HG03442 (cell line): ENCODE measurements at regions not wholly inside any gene's neighbourhood (a gene's known extent, or its start where the extent isn't known, plus 50 kb on each side); places are given as distances from the start of the nearest gene placed in this dataset.
A peak's percentile ranks its signal among the peaks of the same experiment; 100 is the strongest.
"Not testable (repeated sequence)": the region's sequence is repeated elsewhere in the genome, so short reads cannot be mapped to it uniquely, and the experiment has no call there.

ENCODE experiments used
- ATAC-seq: cut with Tn5 transposase; IDR thresholded peaks from one replicate; pipeline ENCODE4 v1.9.1; 2021; ENCODE audit warnings: mild to moderate bottlenecking, moderate library complexity; ENCODE audit not compliant: unreplicated experiment

GRCh38 chr21:28063241-28064216, 929.1 kb downstream of the LTN1 start:
- ATAC-seq = no peak

GRCh38 chr21:28052956-28053355, 939.7 kb downstream of the LTN1 start:
- ATAC-seq = not testable (repeated sequence)

DNA sequence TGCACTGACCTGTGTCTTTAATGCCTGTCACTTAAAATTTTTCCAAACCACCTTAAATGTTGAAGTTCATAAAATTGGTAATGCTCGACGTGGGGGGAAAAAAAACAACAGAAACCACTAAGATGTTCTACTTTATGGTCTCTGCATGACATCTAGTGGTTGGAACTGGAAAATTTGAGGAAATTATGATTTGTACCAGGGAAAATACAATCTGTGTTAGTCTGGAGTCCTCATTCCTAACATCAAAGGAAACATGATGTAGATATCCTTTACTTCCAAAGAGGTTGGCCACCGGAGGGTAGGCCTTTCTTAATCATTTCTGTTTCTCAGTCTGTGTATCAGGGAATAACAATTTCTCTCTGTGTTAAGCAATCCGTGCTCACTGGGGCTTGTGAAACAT, 941.0 kb downstream of the LTN1 start:
- not testable (repeated sequence) for ATAC-seq

GRCh38 chr21:28035692-28036091, 957.0 kb downstream of the LTN1 start:
- not testable (repeated sequence) for ATAC-seq

DNA sequence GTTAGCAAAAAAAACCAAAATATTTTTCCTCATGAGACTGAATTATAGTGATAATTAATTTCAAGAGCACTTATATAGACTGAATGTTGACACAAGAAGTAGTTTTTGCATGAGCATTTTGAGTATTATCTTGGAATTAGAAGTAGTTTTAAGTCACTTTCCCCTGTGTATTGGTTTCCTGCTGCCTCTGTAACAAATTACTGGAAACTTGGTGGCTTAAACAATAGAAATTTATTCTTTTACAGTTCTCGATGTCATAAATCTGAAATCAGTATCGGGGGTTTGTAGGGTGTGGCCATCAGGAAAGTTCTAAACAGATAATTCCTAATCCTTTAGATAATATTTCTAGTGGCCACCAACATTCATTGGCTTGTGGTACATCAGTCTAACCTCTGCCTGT, 957.8 kb downstream of the LTN1 start:
- not testable (repeated sequence) for ATAC-seq

GRCh38 chr21:28034334-28034733, 958.3 kb downstream of the LTN1 start:
- not testable (repeated sequence) for ATAC-seq

DNA sequence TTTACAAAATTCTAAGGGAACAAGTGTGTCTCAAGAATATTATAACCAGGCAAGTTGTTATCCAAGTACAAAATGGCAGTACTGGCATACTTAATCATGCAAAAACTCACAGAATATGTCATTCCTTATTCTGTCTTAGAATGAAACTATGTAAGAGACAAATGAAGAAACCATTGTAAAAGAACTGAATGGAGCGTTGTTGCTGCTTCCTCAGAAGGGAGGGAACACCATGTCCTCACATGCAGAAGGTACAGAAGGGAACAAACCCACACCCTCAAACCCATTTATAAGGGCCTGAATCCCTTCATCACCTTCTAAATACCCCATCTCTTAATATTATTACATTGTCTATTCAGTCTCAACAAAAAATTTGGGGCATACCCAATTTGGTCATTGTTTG, 960.0 kb downstream of the LTN1 start:
- ATAC-seq = not testable (repeated sequence)

- ATAC-seq = not testable (repeated sequence)
Measured at GRCh38 chr21:28031066-28031465, 961.6 kb downstream of the LTN1 start.

- no peak for ATAC-seq
Measured at GRCh38 chr21:28025111-28025510, 967.6 kb downstream of the LTN1 start.

DNA sequence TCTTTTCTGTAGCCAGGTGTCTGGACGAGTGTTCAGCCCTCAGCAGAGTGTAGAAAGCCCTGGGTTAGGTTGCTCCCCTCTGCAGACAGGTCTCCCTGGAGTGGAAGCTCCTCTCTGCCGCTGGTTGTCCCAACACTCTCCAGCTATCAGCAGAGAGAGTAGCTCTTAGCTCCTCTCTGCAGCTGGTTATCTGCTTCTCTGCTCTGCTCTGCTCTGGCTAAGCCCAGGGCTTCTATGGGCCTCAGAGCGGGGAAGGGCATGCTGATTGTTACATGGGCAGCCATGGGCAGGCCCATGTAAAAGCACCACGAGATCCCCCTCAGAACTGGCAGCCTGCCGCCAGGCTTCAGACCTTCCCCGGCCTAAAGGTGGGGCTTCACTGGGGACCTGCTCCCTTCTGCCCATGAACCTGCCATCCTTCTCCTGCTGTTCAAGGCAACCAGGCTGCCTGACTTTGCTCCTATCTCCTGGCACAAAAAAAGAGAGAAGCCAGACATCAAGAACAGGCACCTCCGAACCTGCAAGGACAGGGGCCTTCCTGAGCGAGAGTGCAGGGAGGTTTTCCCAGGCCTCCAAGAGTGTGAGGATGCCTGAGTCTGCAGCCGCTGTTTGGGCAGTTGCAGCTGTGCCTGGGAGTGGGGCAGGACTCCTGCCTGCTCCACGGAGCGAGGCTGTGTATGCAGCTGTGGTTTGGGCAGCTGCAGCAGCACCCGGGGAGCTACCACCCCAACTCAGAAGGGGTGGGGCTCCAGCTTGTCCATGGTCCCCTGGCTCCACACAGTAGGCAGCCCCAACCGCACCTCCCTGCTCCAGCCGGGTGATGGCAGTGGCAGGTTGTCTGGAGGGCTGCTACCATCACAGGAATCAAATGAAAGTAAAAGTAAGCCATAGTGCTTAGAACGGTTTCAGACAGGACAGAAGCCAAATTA, 973.7 kb downstream of the LTN1 start:
- peak; percentile 46 for ATAC-seq

DNA sequence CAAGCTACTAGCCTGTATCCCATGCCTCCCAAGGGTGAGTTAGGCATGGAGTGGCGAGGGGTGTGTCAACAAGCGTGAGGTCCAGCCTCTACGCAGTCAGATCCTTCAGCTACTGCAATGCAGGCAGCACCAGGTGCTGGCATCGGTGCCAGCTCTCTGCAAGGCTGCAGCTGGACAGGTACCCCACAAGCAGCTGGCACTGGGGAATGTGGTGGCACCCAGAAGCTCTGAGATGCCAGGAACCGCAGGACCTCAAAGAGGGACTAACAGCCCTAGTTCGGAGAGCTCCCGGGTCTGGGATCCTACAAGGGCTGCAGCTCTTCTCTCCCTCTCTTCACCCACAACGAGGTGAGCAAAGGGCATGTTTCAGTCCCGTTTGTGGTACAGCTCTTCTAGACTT, 974.5 kb downstream of the LTN1 start:
- ATAC-seq = no peak

GRCh38 chr21:28016571-28016970, 976.1 kb downstream of the LTN1 start:
- ATAC-seq = no peak

DNA sequence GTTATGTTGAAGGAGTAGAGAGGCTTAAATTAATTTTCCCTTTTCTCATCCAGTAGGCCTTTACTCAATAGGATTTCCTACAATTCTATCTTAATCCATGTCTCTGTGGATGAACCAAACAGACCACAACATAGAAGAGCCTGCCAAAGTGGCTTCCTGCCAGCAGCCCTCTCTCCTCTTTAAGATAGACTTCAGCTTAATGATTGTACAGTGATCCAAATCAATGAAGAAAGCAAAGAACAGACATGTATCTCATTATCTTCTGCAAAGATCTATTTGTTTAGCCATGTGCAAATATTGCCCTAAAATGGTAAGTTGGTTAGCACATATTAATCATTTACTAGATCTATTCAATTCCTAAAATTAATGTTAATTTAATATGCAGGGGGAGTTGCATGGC, 979.6 kb downstream of the LTN1 start:
- ATAC-seq = not testable (repeated sequence)

GRCh38 chr21:28011970-28012369, 980.7 kb downstream of the LTN1 start:
- ATAC-seq = not testable (repeated sequence)

DNA sequence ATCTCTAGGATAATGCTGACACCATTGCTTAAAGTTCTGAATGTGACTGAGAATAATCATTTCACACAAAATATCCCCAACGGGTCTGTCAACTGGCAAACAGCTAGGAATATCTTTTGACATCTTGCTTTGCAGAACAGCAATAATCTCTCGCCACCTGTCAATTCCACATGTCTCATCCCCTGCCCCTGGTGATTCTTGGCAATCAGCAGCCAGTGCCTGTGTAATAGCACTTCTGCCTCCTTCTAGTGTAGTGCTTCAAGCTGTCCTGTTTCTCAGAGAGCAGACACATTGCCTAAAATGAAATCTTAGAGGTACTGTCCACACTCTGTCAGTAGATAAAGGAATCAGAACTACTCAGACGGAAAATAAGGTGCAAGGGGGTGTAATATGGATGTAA, 984.4 kb downstream of the LTN1 start:
- ATAC-seq = not testable (repeated sequence)

DNA sequence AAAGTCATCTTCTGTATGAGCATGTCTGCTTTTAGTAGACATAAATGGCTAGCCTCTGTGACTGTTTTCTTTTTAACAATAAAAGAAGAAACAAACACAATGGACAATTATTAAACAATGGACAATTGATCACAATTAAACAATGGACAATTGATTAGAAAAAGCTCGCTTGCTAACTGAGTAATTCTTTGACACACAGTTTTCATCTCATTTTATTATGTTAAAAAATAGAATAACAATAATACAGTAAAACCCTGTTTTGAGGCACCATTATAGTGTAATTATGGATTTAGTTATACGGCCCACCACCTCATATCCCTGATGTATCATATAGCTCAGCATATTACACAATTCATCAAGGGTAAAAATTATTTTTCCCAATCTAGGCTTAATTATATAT, 989.0 kb downstream of the LTN1 start:
- ATAC-seq = not testable (repeated sequence)

- not testable (repeated sequence) for ATAC-seq
Measured at GRCh38 chr21:27996906-27997305, 995.8 kb downstream of the LTN1 start.

DNA sequence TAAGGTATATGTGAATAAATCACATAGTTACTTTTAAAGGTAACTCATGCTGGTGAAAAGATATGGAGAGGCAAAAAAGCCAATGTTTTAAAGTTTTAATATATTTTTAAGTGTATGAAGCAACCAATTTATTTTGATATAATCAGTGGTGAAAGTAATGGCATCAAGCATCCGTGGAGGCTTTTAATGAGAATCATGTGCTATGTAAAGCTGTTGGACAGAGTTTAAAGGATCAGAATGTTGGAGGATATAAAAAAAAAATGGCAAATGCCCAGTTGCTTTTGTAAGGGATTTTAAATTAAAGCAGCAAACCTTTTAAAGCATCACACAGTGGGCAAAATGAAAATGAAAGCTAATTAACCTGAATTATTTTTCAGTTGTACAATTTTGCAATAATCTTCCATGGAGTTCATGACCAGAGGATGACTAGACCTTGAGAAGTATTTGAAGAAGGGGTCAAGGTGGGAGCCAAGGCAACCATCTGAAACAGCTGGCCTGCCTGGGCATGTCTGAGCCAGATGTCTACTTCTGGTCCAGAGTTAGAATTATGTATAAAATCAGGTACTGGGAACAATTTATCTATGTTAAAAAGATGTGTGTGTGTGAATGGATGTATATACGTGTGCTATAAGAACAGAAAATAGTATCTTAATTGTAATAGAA, 1007.9 kb downstream of the LTN1 start:
- not testable (repeated sequence) for ATAC-seq

DNA sequence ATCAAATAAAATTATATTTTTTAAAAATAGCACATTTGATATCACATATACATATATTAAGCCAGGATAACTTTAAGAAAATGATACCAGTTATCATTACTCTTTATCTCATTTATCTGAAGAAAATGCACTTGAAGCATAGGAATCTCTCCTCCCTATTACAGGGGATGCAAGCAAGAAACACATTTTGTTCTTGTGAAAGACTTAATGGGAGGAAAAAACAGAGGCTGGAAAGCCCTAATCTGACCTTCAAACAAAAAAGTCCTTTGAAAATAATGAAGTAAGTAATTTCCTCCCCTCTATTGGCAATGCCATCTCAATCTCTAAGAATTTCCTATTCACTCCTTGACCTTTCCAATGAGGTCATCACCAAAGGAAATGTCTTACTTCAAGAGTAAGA, 1012.6 kb upstream of the ADAMTS5 start:
- ATAC-seq = not testable (repeated sequence)

GRCh38 chr21:27975514-27975913, 1008.6 kb upstream of the ADAMTS5 start:
- no peak for ATAC-seq

DNA sequence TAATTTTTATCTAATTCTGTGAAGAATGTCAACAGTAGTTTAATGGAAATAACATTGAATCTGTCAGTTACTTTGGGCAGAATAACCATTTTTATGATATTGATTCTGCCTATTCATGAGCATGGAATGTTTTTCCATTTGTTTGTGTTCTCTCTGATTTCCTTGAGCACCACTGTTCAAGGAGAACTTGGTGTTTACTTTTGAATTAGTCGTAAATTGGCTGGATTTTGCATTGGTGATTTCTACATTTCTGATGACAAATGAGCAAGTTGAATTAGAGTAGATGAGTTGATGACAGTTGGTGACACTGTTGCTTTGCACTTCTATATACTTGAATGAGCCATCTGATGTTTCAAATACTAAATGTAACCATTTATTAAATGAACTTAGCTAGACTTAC, 1007.3 kb upstream of the ADAMTS5 start:
- ATAC-seq = not testable (repeated sequence)
